MM.1S (cell line): ENCODE measurements at regions not wholly inside any gene's neighbourhood (a gene's known extent, or its start where the extent isn't known, plus 50 kb on each side); places are given as distances from the start of the nearest gene placed in this dataset.

ENCODE experiments used
- DNase-seq: peaks from one replicate; pipeline ENCODE4 v3.0.0-alpha.2; 2015
- H2AFZ ChIP-seq: fragments of 300-600 bp; sonication (generic); 2 replicates; pipeline ENCODE4 v1.6.0; 2016; ENCODE audit warnings: antibody characterized with exemption, low read length
- H3F3A ChIP-seq: fragments of 300-600 bp; sonication (generic); 2 replicates; pipeline ENCODE4 v1.6.1; 2016; ENCODE audit warnings: mild to moderate bottlenecking, antibody characterized with exemption, low read length, moderate library complexity, mixed read lengths; ENCODE audit not compliant: insufficient read depth
- H3K27ac ChIP-seq: fragments of 300-600 bp; sonication (generic); 2 replicates; pipeline ENCODE4 v1.5.1; 2016; ENCODE audit warnings: mild to moderate bottlenecking, low read length
- H3K27me3 ChIP-seq: fragments of 300-600 bp; sonication (generic); replicated peaks from 2 replicates; pipeline ENCODE4 v1.6.0; 2016; ENCODE audit warnings: low read length; ENCODE audit not compliant: insufficient read depth
- H3K36me3 ChIP-seq: fragments of 300-600 bp; sonication (generic); replicated peaks from 2 replicates; pipeline ENCODE4 v1.6.1; 2016; ENCODE audit warnings: mild to moderate bottlenecking, low read length, mixed read lengths; ENCODE audit not compliant: insufficient read depth
- H3K4me1 ChIP-seq: fragments of 300-600 bp; sonication (generic); 2 replicates; pipeline ENCODE4 v1.6.1; 2016; ENCODE audit warnings: low read length, mixed read lengths
- H3K4me2 ChIP-seq: fragments of 300-600 bp; sonication (generic); 2 replicates; pipeline ENCODE4 v1.6.0; 2016; ENCODE audit warnings: low read depth, low read length
- H3K4me3 ChIP-seq: fragments of 300-600 bp; sonication (generic); 2 replicates; pipeline ENCODE4 v1.5.1; 2016; ENCODE audit warnings: low read length, mixed read lengths
- H3K79me2 ChIP-seq: fragments of 300-600 bp; sonication (generic); 2 replicates; pipeline ENCODE4 v1.6.1; 2016; ENCODE audit warnings: mixed run types, low read length, mixed read lengths
- H3K9ac ChIP-seq: fragments of 300-600 bp; sonication (generic); 2 replicates; pipeline ENCODE4 v1.6.1; 2016; ENCODE audit warnings: low read length, mixed read lengths
- H3K9me2 ChIP-seq: fragments of 300-600 bp; sonication (generic); replicated peaks from 2 replicates; pipeline ENCODE4 v1.6.1; 2016; ENCODE audit warnings: mild to moderate bottlenecking, low read length, mixed read lengths; ENCODE audit not compliant: insufficient read depth
- H3K9me3 ChIP-seq: fragments of 300-600 bp; sonication (generic); replicated peaks from 2 replicates; pipeline ENCODE4 v1.6.1; 2016; ENCODE audit warnings: mild to moderate bottlenecking, low read length, mixed read lengths; ENCODE audit not compliant: insufficient read depth
- H4K20me1 ChIP-seq: fragments of 300-600 bp; sonication (generic); 2 replicates; pipeline ENCODE4 v1.6.1; 2016; ENCODE audit warnings: mild to moderate bottlenecking, low read length, moderate library complexity, mixed read lengths; ENCODE audit not compliant: insufficient read depth
- EZH2 ChIP-seq: fragments of 300-600 bp; sonication (generic); optimal IDR thresholded peaks from 2 replicates; pipeline ENCODE3; 2017; ENCODE audit warnings: low read depth, mild to moderate bottlenecking, antibody characterized with exemption, low read length, mixed read lengths
- EZH2phosphoT487 ChIP-seq: fragments of 300-600 bp; sonication (generic); IDR thresholded peaks from 2 replicates; pipeline ENCODE4 v1.6.1; 2018; ENCODE audit warnings: antibody characterized with exemption, low read length
- TF ChIP-seq, protein P1 (sequence below): fragments of 300-600 bp; sonication (generic); IDR thresholded peaks from 2 replicates; pipeline ENCODE4 v1.5.1; 2016; ENCODE audit warnings: antibody characterized with exemption, low read length, mixed read lengths

DNA sequence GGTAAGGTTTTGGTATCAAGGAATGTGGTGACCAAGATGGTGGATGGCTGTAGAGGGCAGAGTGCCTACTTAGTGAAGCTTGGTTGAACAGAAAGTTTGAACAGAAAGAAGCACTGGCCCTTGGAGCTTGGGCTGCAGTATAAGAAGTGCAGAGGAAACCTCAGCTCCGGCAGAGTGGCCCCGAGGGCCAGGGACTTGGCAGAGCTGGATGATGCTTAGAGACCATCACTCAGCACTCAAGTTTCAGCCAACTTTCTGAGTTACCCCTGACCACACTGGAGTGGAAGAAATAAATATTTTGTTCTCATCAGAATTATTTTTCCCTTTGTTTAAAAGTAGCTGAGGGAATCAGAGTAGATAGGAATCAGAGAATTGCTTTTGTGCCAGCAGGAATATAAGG is 336.7 kb downstream of the C7orf25 start:
- Histone ChIP-seq H3F3A (no peaks in the 10 kb centered on the region), H3K79me2 (no peaks in the 10 kb centered on the region), H3K9me2 (no peaks in the 10 kb centered on the region), H3K9me3 (no peaks in the 10 kb centered on the region), H3K36me3 (no peaks in the 10 kb centered on the region), H3K4me2 (no peak overlapping the region), H3K4me1 (no peaks in the 10 kb centered on the region), H3K27ac (no peak overlapping the region), H3K27me3 (no peaks in the 10 kb centered on the region), H2AFZ (no peak overlapping the region; the same call in 1 of the 2 replicates), H3K9ac (no peak overlapping the region), H3K4me3 (no peak overlapping the region), H4K20me1 (no peaks in the 10 kb centered on the region)
- no peak for TF ChIP-seq EZH2
- no peak for TF ChIP-seq EZH2phosphoT487
- TF ChIP-seq, protein P1, sequence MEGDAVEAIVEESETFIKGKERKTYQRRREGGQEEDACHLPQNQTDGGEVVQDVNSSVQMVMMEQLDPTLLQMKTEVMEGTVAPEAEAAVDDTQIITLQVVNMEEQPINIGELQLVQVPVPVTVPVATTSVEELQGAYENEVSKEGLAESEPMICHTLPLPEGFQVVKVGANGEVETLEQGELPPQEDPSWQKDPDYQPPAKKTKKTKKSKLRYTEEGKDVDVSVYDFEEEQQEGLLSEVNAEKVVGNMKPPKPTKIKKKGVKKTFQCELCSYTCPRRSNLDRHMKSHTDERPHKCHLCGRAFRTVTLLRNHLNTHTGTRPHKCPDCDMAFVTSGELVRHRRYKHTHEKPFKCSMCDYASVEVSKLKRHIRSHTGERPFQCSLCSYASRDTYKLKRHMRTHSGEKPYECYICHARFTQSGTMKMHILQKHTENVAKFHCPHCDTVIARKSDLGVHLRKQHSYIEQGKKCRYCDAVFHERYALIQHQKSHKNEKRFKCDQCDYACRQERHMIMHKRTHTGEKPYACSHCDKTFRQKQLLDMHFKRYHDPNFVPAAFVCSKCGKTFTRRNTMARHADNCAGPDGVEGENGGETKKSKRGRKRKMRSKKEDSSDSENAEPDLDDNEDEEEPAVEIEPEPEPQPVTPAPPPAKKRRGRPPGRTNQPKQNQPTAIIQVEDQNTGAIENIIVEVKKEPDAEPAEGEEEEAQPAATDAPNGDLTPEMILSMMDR: no peak
- no peak for DNase-seq

DNA sequence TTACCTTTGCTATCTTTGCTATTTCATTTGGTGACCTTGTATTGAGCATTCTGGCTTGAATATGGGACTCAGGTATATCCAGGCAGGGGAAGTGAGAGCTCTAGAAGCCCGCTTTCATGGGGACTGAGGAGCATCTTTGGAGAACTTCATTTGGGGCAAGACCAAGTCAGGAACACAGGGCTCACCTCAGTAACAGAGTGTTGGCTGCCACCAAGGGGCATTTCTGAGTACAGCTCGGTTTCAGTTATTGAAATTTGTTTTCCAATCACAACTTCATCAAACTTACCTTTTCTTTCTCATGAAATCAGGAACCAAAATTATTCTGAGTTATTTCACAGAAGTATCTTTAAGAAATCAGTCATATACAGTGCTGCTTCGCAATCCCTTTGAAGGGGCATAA is 337.2 kb downstream of the C7orf25 start:
- H3K27me3 ChIP-seq: no peaks in the 10 kb centered on the region
- no peak for DNase-seq
- H2AFZ ChIP-seq: no peak overlapping the region; the same call in 1 of the 2 replicates
- no peak overlapping the region for H3K9ac ChIP-seq
- no peak overlapping the region for H3K4me3 ChIP-seq
- no peak overlapping the region for H3K4me2 ChIP-seq
- no peaks in the 10 kb centered on the region for H3F3A ChIP-seq
- H3K79me2 ChIP-seq: no peaks in the 10 kb centered on the region
- H3K36me3 ChIP-seq: no peaks in the 10 kb centered on the region
- H3K9me3 ChIP-seq: no peaks in the 10 kb centered on the region
- H4K20me1 ChIP-seq: no peaks in the 10 kb centered on the region
- H3K4me1 ChIP-seq: no peaks in the 10 kb centered on the region
- no peaks in the 10 kb centered on the region for H3K9me2 ChIP-seq
- no peak overlapping the region for H3K27ac ChIP-seq
- no peak for TF ChIP-seq EZH2phosphoT487
- TF ChIP-seq EZH2: no peak
- TF ChIP-seq, protein P1: peak; percentile 30

DNA sequence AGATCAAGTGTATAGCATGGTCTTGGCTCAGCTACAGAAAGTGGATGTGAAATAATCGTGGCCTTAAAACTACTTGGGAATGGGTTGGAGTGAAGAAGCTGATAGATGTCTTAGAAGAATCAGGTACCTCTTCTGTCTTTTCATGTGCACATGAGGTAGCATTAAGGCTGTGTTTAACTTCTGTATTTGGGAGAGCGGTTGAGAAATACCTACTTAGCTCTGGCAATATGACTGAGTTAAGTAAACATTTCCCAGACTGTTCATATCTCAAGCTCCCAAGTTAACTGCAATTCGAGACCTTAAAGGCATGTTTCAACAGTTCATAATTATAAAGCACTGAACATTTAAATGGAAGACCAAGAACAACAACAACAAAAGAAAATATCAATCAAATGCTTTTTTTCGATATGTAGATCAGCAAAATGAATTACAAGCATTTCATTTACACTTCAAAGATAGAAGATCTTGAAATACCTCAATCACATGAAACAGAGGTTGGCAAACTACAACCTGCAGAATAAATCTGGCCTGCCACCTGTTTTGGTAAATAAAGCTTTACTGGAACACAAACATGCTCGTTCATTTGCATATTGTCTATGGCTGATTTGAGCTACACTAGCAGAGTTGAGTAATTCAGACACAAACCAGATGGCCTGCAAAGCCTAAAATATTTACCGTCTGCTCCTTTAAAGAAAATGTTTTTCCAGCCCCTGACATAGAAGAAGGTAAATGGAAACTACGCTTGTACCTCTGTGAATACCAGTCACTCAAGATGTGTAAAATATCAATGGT is 337.1 kb upstream of the GLI3 start:
- no peak for DNase-seq
- Histone ChIP-seq H3K27ac (no peak overlapping the region), H2AFZ (no peak overlapping the region), H3K9me2 (no peaks in the 10 kb centered on the region), H4K20me1 (no peaks in the 10 kb centered on the region), H3K27me3 (no peaks in the 10 kb centered on the region), H3K36me3 (no peaks in the 10 kb centered on the region), H3K9ac (no peak overlapping the region), H3K4me2 (no peak overlapping the region), H3F3A (no peaks in the 10 kb centered on the region), H3K4me1 (no peaks in the 10 kb centered on the region), H3K4me3 (no peak overlapping the region), H3K9me3 (no peaks in the 10 kb centered on the region), H3K79me2 (no peaks in the 10 kb centered on the region)
- TF ChIP-seq EZH2 (no peak), EZH2phosphoT487 (no peak)
- TF ChIP-seq, protein P1: no peak
